ENCODE measurements at regions not wholly inside any gene's neighbourhood (a gene's known extent, or its start where the extent isn't known, plus 50 kb on each side); places are given as distances from the start of the nearest gene placed in this dataset.

DNA sequence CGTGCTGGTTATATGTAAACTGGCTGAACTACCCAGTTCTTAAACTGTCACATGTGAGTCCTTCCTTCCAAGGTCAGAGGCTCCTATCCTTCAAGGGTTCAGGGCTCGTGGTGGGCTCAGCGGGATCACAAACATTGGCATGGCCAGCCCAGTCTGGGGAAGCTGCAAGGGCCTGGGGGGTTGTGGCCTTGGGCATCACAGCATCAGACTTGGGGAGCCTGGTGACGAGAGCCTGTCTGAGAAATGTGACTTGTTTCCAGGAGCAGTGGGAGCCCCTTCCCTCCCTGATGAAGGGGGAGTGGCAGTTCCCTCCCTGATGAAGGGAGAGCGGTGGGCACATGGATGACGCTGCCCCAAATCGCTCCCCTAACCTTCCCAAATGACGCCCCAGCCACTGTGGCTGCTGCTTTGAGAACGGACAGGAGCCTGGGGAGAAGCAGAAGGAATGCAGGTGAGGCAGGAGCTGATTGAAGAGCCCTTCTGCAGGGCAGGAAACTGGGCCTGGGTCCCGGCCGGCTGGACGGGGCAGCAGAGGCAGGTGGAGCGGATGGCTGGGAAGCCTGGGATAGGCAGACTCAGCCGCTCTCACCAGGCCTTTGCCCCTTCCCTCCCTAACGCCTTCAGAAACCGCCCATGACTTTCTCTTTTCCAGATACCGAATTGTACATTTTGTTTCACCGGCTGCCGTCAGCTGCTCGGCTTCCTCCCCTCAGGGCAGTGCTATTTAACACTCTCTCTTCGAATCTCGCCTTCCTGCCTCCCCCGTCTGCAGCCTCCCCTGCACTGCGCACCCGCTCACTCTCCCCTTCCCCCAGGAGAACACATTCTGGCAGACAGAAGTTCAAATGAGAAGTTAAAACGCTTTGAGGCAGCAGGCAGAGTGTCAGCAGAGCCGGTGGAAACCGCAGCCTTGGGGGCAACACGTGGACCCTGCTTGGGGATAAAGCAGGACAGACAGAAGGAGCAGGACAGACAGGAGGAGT, 1486.7 kb downstream of the BRD1 start:
- TF ChIP-seq ZNF331 (CRISPR knock-in tag; IDR thresholded peaks at IDR 0.05; ENCODE audit: low read depth), result no peak
- TF ChIP-seq, protein P1, sequence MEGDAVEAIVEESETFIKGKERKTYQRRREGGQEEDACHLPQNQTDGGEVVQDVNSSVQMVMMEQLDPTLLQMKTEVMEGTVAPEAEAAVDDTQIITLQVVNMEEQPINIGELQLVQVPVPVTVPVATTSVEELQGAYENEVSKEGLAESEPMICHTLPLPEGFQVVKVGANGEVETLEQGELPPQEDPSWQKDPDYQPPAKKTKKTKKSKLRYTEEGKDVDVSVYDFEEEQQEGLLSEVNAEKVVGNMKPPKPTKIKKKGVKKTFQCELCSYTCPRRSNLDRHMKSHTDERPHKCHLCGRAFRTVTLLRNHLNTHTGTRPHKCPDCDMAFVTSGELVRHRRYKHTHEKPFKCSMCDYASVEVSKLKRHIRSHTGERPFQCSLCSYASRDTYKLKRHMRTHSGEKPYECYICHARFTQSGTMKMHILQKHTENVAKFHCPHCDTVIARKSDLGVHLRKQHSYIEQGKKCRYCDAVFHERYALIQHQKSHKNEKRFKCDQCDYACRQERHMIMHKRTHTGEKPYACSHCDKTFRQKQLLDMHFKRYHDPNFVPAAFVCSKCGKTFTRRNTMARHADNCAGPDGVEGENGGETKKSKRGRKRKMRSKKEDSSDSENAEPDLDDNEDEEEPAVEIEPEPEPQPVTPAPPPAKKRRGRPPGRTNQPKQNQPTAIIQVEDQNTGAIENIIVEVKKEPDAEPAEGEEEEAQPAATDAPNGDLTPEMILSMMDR (conservative IDR thresholded peaks at IDR 0.05; ENCODE audit: low read depth in 2 of 2), result no peak
- no peak for TF ChIP-seq EZH2 (IDR thresholded peaks at IDR 0.05; ENCODE audit: low read depth, unreplicated experiment)
- TF ChIP-seq CREB1 (CRISPR knock-in tag; IDR thresholded peaks at IDR 0.05; ENCODE audit: low read depth), result no peak

Measured in GM23338 (cell line).